GM19035 (cell line): ENCODE measurements at regions not wholly inside any gene's neighbourhood (a gene's known extent, or its start where the extent isn't known, plus 50 kb on each side); places are given as distances from the start of the nearest gene placed in this dataset.
"Not testable (repeated sequence)": the region's sequence is repeated elsewhere in the genome, so short reads cannot be mapped to it uniquely, and the experiment has no call there.

Experiments used
- ATAC-seq: cut with Tn5 transposase; IDR thresholded peaks from one replicate; pipeline ENCODE4 v1.9.1; 2021; ENCODE audit not compliant: unreplicated experiment

DNA sequence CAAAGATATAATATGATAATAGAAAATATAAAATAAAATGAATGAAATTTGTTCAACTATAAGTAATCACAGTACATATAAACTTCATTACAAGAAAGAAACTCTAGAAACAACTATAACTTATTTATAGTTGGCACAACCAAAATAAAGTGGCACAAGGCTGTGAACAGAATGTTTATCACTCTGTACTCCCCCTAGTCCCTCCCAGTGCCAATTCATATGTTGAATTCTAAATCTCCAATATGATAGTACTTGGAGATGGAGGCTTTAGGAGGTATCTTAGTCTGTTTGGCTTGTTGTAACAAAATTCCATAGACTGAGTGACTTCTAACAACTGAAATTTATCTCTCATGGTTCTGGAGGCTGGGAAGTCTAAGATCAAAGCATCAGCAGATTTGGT, 145.0 kb upstream of the TMEM229A start:
- ATAC-seq: no peak

DNA sequence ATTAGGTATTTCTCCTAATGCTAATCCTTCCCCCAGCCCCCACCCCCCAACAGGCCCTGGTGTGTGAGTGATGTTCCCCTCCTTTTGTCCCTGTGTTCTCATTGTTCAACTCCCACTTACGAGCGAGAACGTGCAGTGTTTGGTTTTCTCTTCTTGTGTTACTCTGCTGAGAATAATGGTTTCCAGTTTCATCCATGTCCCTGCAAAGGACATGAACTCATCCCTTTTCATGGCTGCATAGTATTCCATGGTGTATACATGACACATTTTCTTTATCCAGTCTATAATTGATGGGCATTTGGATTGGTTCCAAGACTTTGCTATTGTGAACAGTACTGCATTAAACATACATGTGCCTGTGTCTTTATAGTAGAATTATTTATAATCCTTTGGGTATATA, 138.9 kb upstream of the TMEM229A start:
- not testable (repeated sequence) for ATAC-seq

DNA sequence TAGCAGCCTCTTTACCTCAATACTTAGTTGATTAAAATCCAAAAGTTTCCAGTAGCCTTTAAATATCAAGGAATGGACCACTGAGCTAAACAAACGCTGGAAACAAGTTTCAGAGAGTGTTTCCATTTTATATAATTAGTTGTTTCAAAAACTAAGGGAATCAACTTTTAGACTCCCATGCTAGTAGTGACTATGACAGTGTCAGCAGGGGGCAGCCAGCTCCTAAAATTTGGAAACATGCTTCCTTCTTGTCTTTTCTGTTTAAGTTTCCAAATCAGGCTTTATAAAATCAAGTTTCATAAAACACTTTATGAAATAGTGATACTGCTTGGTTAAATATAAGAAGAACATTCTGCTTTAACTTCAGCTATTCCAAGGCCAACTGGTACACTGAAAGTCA, 138.2 kb upstream of the TMEM229A start:
- ATAC-seq: no peak

DNA sequence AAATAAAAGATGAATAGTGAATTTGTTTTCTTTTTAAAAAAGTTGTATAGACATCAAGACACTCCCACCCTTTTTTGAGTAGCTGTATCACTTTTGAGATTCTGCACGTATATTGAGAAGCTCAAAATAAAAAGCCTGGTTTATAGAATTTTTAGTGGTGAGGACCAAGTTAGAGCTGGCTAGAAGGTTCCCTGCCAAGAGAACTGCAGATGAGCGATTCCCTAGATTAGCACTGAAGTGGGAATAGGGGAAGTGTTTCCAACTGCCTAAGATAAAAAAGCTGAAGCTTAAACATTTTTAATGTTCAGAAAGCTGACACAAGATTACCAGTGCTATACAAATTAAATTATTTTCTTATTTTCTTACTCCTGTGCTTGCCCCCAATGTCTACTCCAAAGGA, 135.7 kb upstream of the TMEM229A start:
- no peak for ATAC-seq

DNA sequence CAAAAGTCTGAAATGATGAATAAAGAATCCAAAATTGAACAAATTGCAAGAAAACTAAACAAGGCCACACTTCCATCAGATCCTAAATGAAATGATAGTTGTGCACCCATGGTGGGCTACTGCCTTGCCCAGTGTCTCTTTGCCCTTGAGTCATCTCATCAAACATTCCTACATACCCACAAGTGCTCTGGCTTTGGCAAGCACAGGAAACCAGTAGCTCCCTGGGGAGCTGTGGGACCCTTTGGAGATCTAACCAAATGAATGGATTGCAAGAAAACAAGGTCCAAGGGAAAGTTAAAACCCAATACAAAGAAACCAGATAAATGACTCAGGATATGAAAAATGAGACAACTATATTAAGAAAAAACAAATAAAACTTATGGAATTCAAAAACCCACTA, 129.8 kb upstream of the TMEM229A start:
- no peak for ATAC-seq

DNA sequence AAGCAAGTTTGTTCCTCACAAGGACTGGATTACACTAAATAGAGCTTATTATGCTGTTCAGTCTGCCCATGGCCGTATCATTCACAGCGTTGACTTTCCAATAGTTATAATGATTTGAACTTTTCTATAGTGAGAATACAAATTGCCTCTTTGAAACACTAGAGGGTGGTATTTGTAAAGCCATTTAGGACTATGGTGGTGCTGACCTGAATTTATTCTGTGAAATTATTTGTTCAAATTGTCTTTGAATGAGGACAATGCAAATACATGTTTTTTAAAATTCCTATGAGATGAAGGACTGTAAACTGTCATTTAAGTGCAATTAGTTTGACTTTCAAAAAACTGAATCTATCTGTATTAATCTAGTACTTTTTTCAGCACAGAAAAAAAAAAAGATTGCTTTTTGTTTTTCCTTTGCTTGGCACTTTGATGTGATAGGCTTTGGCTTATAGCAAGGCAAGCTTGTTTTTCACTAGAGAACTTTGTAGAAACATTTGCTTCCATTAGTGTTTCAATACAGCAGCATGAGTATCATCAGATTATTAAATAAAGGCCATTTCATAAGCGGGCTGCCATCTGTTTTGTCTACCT, 122.7 kb upstream of the TMEM229A start:
- no peak for ATAC-seq

DNA sequence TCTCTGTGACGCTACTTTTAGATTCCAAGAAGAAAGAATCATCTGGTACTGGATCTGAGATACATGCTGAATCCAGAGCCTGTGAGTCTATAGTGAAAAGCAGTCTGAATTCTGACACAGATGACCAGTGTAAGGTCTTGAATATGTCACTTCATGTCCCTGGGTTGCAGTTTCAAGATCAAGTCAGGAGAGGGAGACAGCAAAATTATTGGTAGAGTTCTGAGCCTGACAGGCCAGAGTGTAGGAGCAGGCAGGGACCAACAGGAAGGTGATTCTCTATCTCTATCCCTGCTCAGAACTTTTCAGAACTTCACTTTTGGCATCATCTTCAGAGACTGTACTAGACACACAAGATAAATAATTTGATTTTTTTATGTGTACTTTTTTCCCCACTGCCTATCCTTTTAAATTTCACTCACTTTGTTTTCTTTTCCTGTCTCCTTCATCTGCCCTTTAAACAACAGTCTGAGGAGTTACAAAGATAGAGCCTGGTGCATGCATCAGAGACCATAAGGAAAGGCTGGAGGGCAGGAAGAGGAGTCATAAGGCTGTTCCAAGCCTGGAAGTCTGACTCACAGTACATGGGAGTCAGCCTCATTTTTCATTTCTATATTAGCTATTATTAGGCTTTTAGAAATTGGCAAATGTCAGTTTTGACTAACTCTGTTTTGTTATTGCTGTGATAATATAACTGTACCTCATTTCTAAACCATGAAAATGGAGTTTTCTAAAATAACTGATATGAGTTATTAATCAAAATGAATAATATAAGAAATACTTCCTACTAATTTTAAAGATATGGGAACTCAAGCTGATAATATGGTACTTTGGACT, 120.2 kb upstream of the TMEM229A start:
- ATAC-seq: peak; percentile 60

DNA sequence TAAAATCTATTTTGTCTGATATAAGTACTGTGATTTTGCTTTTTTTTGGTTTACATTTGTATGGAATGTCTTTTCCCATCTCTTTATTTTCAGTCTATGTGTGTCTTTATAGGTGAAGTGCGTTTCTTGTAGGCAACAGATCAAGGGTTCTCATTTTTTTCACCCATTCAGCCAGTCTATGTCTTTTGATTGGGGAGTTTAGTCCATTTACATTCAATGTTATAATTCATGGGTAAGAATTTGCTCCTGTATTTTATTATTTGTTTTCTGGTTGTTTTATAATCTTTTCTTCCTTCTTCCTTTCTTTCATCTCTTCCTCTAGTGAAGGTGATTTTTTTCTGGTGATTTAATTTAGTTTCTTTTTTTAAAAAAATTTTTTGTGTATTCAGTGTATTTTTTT, 104.8 kb upstream of the TMEM229A start:
- no peak for ATAC-seq

DNA sequence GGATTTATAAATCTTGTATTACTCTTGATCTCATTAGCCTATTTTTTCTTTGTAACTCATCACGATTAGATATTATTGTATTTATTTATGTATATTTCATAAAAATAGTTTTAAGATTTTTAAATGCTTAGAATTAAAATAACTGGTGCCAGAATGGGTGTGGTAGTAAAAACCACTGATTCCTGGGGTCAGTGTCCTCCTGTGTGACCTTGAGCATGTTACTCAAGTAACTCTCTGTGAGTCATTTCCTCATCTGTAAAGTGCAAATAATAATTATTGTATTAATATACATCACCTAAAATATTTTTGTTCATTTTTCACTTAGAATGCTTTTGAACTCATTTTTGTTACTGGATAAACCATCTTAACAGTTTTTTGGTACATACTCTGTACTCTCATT, 91.3 kb upstream of the TMEM229A start:
- no peak for ATAC-seq

DNA sequence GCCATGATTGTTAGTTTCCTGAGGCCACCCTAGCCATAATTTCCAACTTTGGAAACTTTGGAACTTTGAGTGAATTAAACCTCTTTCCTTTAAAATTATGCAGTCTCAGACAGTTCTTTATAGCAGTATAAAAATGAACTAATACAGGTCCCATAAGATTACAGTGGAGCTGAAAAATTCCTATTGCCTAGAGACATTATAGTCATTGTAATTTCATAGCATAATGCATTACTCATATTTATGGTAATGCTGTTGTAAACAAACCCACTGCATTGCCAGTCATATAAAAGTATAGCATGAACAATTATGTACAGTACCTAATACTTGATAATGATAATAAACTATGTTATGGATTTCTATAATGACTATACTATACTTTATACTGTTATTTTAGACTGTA, 88.0 kb upstream of the TMEM229A start:
- no peak for ATAC-seq

DNA sequence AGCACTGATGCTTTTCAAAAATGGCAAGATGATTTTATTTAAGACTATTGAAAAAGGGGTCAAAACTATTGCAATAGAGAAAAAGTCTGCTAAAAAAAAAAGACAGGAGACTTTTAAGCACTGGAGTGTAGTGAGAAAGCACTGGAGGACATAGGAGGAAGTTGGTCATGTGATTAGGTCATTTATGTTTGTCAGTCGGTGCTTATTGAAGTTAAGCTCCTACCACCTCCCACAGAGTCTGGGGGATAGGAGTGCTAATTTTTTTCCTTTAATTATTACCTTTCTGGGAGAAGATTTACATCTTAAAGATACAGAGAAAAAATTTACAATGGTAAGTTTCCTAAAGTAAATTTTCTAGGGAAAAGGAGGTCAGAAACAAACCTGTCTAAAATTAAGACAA, 80.2 kb upstream of the TMEM229A start:
- no peak for ATAC-seq

DNA sequence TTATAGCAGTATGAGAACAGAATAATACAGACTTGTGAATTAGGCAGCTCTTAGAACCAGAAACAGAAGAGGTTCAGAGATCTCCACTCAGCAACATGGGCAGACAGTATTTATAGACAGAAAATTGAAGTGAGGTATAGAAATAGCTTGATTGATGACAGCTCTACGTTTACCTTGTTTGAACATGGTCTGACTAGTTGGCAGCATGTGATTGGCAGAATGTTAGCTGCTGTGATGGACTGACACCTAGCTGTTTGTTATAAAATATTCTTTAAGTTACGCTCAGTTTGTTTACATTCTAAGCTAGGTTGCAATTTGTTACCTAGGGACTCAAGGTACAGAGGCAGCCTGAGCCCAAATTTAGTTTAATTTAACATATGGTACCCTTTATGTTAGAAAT, 73.7 kb upstream of the TMEM229A start:
- ATAC-seq: no peak

DNA sequence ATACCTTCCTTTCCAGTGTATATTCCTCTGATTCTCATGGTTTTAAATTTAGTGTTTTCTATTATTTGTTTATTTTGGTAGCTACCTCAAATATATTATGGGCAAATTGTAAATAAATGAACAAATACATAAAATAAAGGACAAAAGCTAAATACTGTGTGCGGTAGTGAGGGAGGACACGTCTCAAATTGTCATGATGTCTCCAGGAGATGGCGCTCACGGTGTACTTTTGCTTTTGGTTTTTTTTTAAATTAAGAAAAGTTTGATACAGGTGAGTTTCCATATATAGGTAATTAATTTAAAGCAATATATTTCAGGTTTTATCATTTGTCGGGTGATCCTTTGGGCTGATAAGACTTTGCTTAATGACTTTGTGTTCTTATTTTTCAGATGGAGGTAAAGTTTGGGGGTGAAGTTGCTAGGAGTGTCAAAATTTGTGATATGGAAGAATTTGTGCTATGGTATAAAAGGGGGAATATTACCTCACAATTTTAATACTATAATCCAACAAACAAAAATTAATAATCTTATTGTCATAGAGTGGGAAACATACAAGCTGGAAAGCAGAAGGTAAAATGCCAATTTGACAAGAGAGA, 68.4 kb upstream of the TMEM229A start:
- no peak for ATAC-seq

DNA sequence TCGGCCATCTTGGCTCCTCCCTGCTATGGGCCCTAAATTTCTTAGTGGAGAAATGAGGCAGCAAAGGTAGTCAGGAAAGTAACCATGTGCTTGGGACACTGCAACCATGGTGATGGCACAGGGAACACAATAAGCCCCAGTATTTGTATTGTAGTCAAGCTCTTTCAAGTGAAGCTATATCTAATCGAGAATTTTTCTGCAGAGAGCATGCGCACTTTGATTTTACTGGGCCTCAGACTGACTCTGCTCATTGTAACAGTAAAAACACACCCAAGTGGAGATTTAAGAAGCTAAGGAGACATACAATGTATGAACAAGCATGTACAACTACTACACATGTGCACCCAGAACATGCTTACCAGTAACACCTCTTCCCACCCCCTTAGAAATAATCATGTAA, 67.3 kb upstream of the TMEM229A start:
- no peak for ATAC-seq

DNA sequence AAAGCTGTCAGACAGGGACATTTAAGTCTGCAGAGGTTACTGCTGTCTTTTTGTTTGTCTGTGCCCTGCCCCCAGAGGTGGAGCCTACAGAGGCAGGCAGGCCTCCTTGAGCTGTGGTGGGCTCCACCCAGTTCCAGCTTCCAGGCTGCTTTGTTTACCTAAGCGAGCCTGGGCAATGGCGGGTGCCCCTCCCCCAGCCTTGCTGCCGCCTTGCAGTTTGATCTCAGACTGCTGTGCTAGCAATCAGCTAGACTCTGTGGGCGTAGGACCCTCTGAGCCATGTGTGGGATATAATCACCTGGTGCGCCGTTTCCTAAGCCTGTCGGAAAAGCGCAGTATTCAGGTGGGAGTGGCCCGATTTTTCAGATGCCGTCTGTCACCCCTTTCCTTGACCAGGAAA, 66.7 kb upstream of the TMEM229A start:
- ATAC-seq: not testable (repeated sequence)

DNA sequence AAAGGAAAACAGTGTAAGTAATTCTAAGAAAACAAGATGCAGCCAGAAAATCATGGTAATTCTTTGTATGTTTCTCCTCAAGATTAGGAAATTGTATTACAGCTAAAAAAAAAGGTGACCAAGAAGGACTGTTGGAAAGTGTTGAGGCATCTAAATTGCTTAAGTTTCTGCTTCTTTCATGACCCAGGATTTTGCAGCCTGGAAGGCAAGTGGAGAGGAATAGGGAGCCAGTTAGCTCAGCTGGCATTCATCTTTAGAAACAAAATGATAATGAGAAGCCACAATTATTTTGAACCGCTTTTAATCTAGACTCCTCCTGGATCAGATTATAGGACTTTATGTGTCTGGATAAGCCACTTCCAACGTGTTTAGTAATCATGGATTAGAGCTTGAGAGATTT, 56.8 kb upstream of the TMEM229A start:
- no peak for ATAC-seq

DNA sequence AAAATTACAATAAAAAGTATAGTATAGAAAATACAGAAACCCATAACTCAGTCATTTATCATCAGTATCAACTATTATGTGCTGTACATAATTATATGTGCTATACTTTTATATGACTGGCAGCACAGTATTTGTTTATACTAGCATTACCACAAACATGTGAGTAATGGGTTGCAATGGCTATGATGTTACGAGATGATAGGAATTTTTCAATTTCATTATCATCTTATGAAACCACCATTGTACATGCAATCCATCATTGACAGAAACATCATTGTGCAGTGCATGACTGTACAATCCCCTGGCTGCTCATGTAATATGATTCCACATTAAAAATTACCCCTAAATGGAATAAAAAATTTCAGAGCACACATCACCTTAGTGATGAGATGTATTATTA, 55.7 kb upstream of the TMEM229A start:
- no peak for ATAC-seq

DNA sequence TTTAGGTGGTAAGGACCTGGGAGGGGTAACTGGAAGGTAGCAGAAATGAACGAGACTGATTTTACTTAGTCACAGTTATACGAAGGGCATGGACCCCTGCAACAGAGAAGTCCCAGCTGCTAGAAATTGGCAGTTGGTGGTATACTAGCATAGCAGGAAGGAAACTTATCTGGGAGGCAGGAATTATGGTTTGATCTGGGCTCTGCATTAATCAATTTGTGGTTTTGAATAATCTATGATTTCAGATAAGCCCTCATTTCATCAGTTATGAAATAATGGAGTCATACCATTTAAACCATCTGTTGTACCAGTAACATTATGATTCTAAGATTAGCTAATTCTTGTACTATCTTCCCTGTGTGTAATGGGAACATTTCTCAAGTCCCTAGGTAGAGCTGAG, 54.0 kb upstream of the TMEM229A start:
- no peak for ATAC-seq

DNA sequence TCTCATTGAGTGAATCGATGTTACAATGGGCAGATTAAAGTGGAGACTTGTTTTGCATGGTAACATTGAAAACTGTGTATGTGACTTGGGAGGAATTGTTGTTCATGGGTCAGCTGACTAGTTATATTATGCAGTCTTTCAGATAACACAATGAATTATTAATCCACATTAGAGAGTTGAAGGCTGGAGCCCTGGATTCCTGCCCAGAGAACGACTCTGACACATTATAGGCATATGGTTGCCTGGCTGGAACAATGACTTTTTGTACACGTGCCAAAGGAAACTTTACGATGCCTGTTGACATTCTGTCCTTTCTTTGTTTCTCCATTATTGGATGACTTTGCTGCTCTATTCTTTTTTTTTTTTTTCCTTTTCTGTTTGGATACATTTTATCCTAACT, 52.3 kb upstream of the TMEM229A start:
- no peak for ATAC-seq

DNA sequence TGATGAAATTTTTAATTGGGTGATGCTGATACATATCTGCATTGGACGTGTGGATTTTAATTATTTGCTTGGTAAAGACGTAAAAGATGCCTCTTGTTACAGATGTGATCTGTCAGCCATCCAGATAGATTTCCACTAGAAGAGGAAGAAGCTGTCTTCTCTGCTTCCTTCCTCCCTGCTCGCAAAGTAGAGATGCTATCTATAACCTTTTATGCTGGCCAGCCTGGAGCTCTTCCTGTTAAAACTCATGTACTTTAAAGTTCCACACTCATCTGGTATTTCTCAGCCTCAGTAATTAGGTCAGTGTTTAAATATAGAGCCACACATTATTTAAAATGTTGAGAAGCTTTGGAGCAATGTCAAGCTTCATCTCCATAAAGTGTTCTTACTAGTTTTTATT, 51.2 kb upstream of the TMEM229A start:
- ATAC-seq: no peak
